Fibroblast of mammary gland (primary cell): ENCODE measurements at regions not wholly inside any gene's neighbourhood (a gene's known extent, or its start where the extent isn't known, plus 50 kb on each side); places are given as distances from the start of the nearest gene placed in this dataset.

ENCODE experiments used
- DNase-seq: peaks from one replicate; pipeline ENCODE4 v3.0.0-alpha.2; 2010; ENCODE audit warnings: low read depth
- H3K4me3 ChIP-seq: 2 replicates; pipeline ENCODE4 v1.5.1; 2011; ENCODE audit warnings: low read depth, mild to moderate bottlenecking, low read length, moderate library complexity; ENCODE audit not compliant: control insufficient read depth
- TF ChIP-seq, protein P1 (sequence below): conservative IDR thresholded peaks from 2 replicates; pipeline ENCODE4 v1.5.1; 2011; ENCODE audit warnings: low read depth, low read length, inconsistent platforms; ENCODE audit not compliant: control insufficient read depth, insufficient read depth

DNA sequence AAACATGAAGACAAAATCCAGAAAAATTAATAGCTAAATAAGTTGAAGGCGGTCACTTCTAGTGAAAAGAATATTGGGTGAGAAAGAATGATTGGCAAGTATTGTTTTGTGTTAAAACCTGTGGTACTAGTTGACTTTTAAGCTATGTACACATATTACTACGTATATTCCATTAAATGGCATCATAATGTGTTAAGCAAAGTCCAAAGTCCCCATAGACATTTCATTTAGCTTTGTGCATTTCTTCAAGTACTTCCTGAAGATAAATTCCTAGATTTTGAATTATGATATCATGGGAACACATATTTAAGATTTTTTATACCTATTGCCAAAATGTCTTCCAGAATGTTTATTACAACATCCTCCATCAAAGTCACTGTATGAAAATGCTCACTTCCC is 272.7 kb upstream of the IRAK1BP1 start:
- TF ChIP-seq, protein P1, sequence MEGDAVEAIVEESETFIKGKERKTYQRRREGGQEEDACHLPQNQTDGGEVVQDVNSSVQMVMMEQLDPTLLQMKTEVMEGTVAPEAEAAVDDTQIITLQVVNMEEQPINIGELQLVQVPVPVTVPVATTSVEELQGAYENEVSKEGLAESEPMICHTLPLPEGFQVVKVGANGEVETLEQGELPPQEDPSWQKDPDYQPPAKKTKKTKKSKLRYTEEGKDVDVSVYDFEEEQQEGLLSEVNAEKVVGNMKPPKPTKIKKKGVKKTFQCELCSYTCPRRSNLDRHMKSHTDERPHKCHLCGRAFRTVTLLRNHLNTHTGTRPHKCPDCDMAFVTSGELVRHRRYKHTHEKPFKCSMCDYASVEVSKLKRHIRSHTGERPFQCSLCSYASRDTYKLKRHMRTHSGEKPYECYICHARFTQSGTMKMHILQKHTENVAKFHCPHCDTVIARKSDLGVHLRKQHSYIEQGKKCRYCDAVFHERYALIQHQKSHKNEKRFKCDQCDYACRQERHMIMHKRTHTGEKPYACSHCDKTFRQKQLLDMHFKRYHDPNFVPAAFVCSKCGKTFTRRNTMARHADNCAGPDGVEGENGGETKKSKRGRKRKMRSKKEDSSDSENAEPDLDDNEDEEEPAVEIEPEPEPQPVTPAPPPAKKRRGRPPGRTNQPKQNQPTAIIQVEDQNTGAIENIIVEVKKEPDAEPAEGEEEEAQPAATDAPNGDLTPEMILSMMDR: no peak
- no peak for DNase-seq
- H3K4me3 ChIP-seq: no peak overlapping the region

GRCh38 chr6:78597966-78598365 is 269.4 kb upstream of the IRAK1BP1 start:
- TF ChIP-seq, protein P1: no peak
- DNase-seq: no peak
- H3K4me3 ChIP-seq: no peak overlapping the region

GRCh38 chr6:78598966-78599365 is 268.4 kb upstream of the IRAK1BP1 start:
- TF ChIP-seq, protein P1: no peak
- no peak overlapping the region for H3K4me3 ChIP-seq
- peak; percentile 92 for DNase-seq

DNA sequence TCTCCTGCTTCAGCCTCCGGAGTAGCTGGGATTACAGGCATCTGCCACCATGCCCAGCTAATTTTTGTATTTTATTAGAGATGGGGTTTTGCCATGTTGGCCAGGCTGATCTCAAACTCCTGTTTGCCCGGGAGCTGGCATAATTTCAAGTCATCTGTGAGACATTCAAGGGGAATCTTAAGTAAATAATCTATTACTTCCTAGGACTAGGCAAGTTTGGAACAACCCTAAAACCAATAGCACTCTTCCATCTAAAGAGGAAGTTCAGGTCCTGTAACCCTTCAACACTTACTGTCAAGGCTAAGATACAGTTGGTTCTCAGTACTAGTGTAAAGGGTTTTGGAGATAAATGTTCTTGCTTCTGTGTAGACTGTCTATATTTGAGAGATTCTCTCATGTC is 267.8 kb upstream of the IRAK1BP1 start:
- TF ChIP-seq, protein P1: no peak
- H3K4me3 ChIP-seq: no peak overlapping the region

DNA sequence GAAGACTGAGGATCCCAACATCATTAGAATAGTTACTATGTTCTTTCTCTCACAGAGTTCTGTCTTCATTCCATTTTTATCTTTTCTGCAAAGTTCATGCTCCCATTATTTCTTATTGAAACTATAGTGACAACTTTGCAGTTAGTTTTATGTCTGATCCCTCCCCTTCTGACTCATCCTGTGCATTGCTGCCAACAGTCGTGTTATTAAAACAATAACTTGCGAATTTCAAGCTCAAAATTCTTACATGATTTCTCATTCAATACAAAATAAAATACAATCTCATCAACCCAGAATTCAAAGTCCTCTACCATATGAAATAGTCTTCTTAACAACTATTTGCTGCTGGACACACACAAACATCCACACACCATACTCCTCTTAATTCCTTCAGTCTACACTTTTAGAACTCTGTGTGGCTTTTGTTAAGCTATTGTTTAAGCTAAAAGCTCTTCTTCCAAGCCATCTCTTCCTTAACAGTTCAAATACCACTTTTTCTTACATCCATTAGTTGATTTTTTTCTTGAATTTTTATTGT is 261.4 kb upstream of the IRAK1BP1 start:
- H3K4me3 ChIP-seq: no peak overlapping the region
- TF ChIP-seq, protein P1: no peak
- peak; percentile 80 for DNase-seq

More for the DNA sequence above, 267.8 kb upstream of the IRAK1BP1 start:
- DNase-seq: peak; percentile 27

GRCh38 chr6:78607189-78607588 is 260.2 kb upstream of the IRAK1BP1 start:
- no peak overlapping the region for H3K4me3 ChIP-seq
- TF ChIP-seq, protein P1: no peak
- peak; percentile 54 for DNase-seq
